ENCODE measurements at regions not wholly inside any gene's neighbourhood (a gene's known extent, or its start where the extent isn't known, plus 50 kb on each side); places are given as distances from the start of the nearest gene placed in this dataset.

- intact Hi-C loops (cut with DNase I), result no loop called here
- H3K36me3 ChIP-seq, result no peaks in the 10 kb centered on the region
- TF ChIP-seq POLR2A (IDR thresholded peaks at IDR 0.05) (no peak), CTCF (IDR thresholded peaks at IDR 0.05) (no peak)
- H3K4me3 ChIP-seq, result no peak overlapping the region
- ATAC-seq, result no peak
- no peaks in the 10 kb centered on the region for H3K27me3 ChIP-seq
- peaks cover 0 to 15% (median 0%) of the 10 kb centered on the region in 12 donors for H3K9me3 ChIP-seq
- H3K4me1 ChIP-seq, result no peaks in the 10 kb centered on the region
- H3K27ac ChIP-seq, result no peak overlapping the region
- no peak for DNase-seq
Observed at GRCh38 chr10:81541517-81541916, 333.5 kb upstream of the NRG3 start.

DNA sequence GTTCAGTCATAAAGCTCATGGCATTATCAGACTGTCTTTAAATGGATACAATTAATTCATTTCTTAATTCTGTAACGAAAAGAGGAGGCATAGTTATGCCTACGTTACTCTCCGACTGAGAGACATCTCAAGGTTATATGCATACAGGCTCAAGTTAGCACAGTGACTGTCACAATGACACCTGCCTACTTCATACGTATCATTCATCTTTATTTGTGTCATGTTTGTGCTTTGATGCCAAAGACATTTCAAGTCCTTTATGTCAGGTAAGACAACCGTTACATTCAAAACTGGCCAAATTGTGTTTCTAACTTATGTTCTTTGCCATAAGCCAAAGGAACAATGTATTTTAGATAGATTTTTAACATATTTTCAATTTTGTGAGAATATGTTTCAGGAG lies 328.8 kb upstream of the NRG3 start:
- TF ChIP-seq CTCF (IDR thresholded peaks at IDR 0.05), result no peak
- no peak for TF ChIP-seq POLR2A (IDR thresholded peaks at IDR 0.05)
- Histone ChIP-seq H3K36me3 (no peaks in the 10 kb centered on the region), H3K27ac (no peak overlapping the region), H3K4me1 (no peaks in the 10 kb centered on the region), H3K27me3 (no peaks in the 10 kb centered on the region), H3K4me3 (no peak overlapping the region), H3K9me3 (peaks cover 0 to 30% (median 8%) of the 10 kb centered on the region in 12 donors)
- intact Hi-C loops (cut with DNase I), result loop anchor here in 1 of 10 donors (2.0 kb wide), 1 partner anchor 47 kb away; no protein-coding TSS in a partner anchor
- DNase-seq (no peak), ATAC-seq (no peak)
- 77 to 86% (median 84%) methylated on average over 5 of the region's 5 CpGs for WGBS, 4 donors

GRCh38 chr10:81548160-81548559 lies 326.8 kb upstream of the NRG3 start:
- DNase-seq, result no peak
- intact Hi-C loops (cut with DNase I), result no loop called here
- TF ChIP-seq POLR2A (IDR thresholded peaks at IDR 0.05), result no peak
- no peak for TF ChIP-seq CTCF (IDR thresholded peaks at IDR 0.05)
- no peak for ATAC-seq
- Histone ChIP-seq H3K4me1 (no peaks in the 10 kb centered on the region), H3K9me3 (peaks cover 0 to 40% (median 14%) of the 10 kb centered on the region in 12 donors), H3K36me3 (no peaks in the 10 kb centered on the region), H3K27me3 (no peaks in the 10 kb centered on the region), H3K4me3 (no peak overlapping the region), H3K27ac (no peak overlapping the region)
- WGBS, 4 donors, result 75 to 85% (median 79%) methylated on average over 3 of the region's 3 CpGs; no CpG with 5 or more reads in 1 of the 4 donors

GRCh38 chr10:81564143-81564542 lies 310.9 kb upstream of the NRG3 start:
- Histone ChIP-seq H3K4me1 (no peaks in the 10 kb centered on the region), H3K4me3 (no peak overlapping the region), H3K9me3 (peaks cover 0 to 5% (median 0%) of the 10 kb centered on the region in 12 donors), H3K36me3 (no peaks in the 10 kb centered on the region), H3K27ac (no peak overlapping the region), H3K27me3 (no peaks in the 10 kb centered on the region)
- intact Hi-C loops (cut with DNase I), result no loop called here
- 57 to 75% (median 74%) methylated on average over 3 of the region's 3 CpGs for WGBS, 4 donors
- no peak for DNase-seq
- no peak for ATAC-seq
- TF ChIP-seq POLR2A (IDR thresholded peaks at IDR 0.05) (no peak), CTCF (IDR thresholded peaks at IDR 0.05) (no peak)
